ENCODE measurements at regions not wholly inside any gene's neighbourhood (a gene's known extent, or its start where the extent isn't known, plus 50 kb on each side); places are given as distances from the start of the nearest gene placed in this dataset.

- TF ChIP-seq POLR2A (IDR thresholded peaks at IDR 0.05; ENCODE audit: low read depth) (no peak), CTCF (IDR thresholded peaks at IDR 0.05) (no peak), POLR2AphosphoS5 (IDR thresholded peaks at IDR 0.05) (no peak), EP300 (IDR thresholded peaks at IDR 0.05) (no peak)
Measured at GRCh38 chr4:14269824-14270223, 642.3 kb upstream of the BOD1L1 start.

Data from esophagus muscularis mucosa (tissue), 4 donors.